Renal cortex interstitium (tissue), 11 donors: ENCODE measurements at regions not wholly inside any gene's neighbourhood (a gene's known extent, or its start where the extent isn't known, plus 50 kb on each side); places are given as distances from the start of the nearest gene placed in this dataset.
"Not testable (repeated sequence)": the region's sequence is repeated elsewhere in the genome, so short reads cannot be mapped to it uniquely, and the experiment has no call there.

Experiments
- DNase-seq, 11 donors: peaks; one replicate each; pipeline ENCODE4 v3.0.0-alpha.2; 2013; ENCODE audit warnings: low read depth in 9 of 11, low spot score in 4 of 11; ENCODE audit errors: extremely low read depth in 1 of 11

GRCh38 chr20:47843886-47844567 is 58.7 kb upstream of the SULF2 start:
- DNase-seq, result no peak

DNA sequence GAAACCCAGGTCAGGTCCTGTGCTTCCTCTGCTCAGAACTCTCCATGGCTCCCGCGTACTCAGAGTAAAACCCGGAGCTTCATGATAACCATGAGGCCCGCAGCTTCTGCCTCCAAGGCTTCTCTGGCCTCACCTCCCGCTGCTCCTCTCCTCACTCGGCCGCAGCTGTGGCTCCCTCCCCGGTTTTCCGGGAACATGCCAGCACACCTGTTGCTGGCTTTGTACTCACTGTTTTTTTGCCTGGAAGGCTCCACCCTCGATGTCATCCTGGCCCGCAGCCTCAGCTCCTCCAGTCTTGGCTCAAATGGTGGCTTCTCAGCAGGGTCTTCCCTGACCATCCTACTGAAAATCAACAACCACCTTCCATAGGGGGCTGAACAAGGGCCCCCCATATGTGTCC is 57.7 kb upstream of the SULF2 start:
- DNase-seq, result not testable (repeated sequence)

DNA sequence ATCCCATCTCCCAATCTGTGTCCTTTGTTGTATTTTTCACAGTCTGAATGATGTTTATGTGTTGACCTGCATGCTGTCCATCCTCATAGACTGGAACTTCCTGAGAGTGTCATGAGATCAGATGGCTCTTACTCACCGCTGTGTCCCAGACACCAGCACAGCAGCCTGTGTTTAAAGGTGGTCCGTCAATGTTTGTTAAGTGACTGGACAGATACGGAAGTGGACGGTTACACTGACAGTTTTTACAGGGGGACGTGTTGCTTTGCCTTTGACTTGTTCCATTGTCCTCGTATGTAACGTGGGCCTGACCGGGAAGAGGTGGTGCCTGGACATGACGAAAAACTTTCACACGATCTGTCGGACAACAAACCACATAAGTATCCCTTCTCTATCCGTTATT is 56.7 kb upstream of the SULF2 start:
- DNase-seq, result not testable (repeated sequence)

GRCh38 chr20:47836256-47836817 is 51.1 kb upstream of the SULF2 start:
- not testable (repeated sequence) for DNase-seq
